Testis (tissue), 2 donors: ENCODE measurements at regions not wholly inside any gene's neighbourhood (a gene's known extent, or its start where the extent isn't known, plus 50 kb on each side); places are given as distances from the start of the nearest gene placed in this dataset.

Experiments used
- POLR2A ChIP-seq: fragments of 450-650 bp; IDR thresholded peaks from one replicate; pipeline ENCODE4 v1.6.1; 2017; ENCODE audit warnings: antibody characterized with exemption, mild to moderate bottlenecking, moderate library complexity
- TF ChIP-seq, protein P1 (sequence below), 3 experiments: fragments of 450-650 bp in 2 of 3; fragments of 200-600 bp in 1 of 3; sonication (generic) in 1 of 3; IDR thresholded peaks; one replicate each; pipeline ENCODE4 v1.5.1; 2016 to 2019; ENCODE audit warnings: antibody characterized with exemption in 3 of 3, mild to moderate bottlenecking in 2 of 3, moderate library complexity in 1 of 3

GRCh38 chr22:49593509-49593908 is 234.2 kb downstream of the BRD1 start:
- TF ChIP-seq, protein P1, sequence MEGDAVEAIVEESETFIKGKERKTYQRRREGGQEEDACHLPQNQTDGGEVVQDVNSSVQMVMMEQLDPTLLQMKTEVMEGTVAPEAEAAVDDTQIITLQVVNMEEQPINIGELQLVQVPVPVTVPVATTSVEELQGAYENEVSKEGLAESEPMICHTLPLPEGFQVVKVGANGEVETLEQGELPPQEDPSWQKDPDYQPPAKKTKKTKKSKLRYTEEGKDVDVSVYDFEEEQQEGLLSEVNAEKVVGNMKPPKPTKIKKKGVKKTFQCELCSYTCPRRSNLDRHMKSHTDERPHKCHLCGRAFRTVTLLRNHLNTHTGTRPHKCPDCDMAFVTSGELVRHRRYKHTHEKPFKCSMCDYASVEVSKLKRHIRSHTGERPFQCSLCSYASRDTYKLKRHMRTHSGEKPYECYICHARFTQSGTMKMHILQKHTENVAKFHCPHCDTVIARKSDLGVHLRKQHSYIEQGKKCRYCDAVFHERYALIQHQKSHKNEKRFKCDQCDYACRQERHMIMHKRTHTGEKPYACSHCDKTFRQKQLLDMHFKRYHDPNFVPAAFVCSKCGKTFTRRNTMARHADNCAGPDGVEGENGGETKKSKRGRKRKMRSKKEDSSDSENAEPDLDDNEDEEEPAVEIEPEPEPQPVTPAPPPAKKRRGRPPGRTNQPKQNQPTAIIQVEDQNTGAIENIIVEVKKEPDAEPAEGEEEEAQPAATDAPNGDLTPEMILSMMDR (IDR thresholded peaks at IDR 0.05): no peak
- no peak for TF ChIP-seq POLR2A
